H1 (cell line): ENCODE measurements at regions not wholly inside any gene's neighbourhood (a gene's known extent, or its start where the extent isn't known, plus 50 kb on each side); places are given as distances from the start of the nearest gene placed in this dataset.

Source experiments
- CTCF ChIA-PET: fragments of 300-600 bp; sonication (Branson Sonifier 250); formaldehyde crosslinking; loops from one replicate; lab custom pipeline; 2021; ENCODE audit not compliant: partially characterized antibody; lab: Charles Lee
- POLR2A ChIA-PET: fragments of 300-600 bp; sonication (Branson Sonifier 250); formaldehyde crosslinking; loops from one replicate; lab custom pipeline; 2021; ENCODE audit warnings: inconsistent platforms; ENCODE audit not compliant: partially characterized antibody; lab: Charles Lee
- DNase-seq, 2 experiments: peaks; one replicate each; pipeline versions ENCODE4 v3.0.0 to v3.0.0-alpha.2; 2010 to 2022; ENCODE audit warnings: low spot score in 2 of 2, low read depth in 1 of 2, mixed read lengths in 1 of 2
- FAIRE-seq: peaks from 2 replicates; lab custom pipeline; 2011; peaks lifted over from hg19 to GRCh38; lab: Jason Lieb, UNC
- H2AFZ ChIP-seq: 2 replicates; pipeline ENCODE4 v1.8.1; 2012; ENCODE audit warnings: low read length, inconsistent platforms
- H2AK5ac ChIP-seq: 2 replicates; pipeline ENCODE4 v1.6.1; 2013; ENCODE audit warnings: low read depth, low read length
- H2BK120ac ChIP-seq: replicated peaks from 2 replicates; pipeline ENCODE3; 2013; ENCODE audit warnings: low read depth, low read length, inconsistent platforms
- H2BK12ac ChIP-seq: 2 replicates; pipeline ENCODE4 v1.6.1; 2013; ENCODE audit warnings: low read depth, low read length
- H2BK15ac ChIP-seq: 2 replicates; pipeline ENCODE4 v1.6.1; 2013; ENCODE audit warnings: low read length
- H2BK20ac ChIP-seq: 2 replicates; pipeline ENCODE4 v1.6.1; 2013; ENCODE audit warnings: low read length
- H2BK5ac ChIP-seq: 2 replicates; pipeline ENCODE4 v1.6.1; 2013; ENCODE audit warnings: low read depth, low read length
- H3K14ac ChIP-seq: 2 replicates; pipeline ENCODE4 v1.6.1; 2013; ENCODE audit warnings: inconsistent platforms; ENCODE audit not compliant: insufficient read length
- H3K18ac ChIP-seq: 2 replicates; pipeline ENCODE4 v1.6.1; 2013; ENCODE audit warnings: low read length; ENCODE audit errors: extremely low read depth
- H3K23ac ChIP-seq: 2 replicates; pipeline ENCODE4 v1.6.1; 2013; ENCODE audit warnings: inconsistent platforms; ENCODE audit not compliant: insufficient read length
- H3K23me2 ChIP-seq: 2 replicates; pipeline ENCODE4 v1.6.1; 2013; ENCODE audit warnings: low read depth, low read length
- H3K27ac ChIP-seq: 2 replicates; pipeline ENCODE4 v1.6.1; 2011; ENCODE audit warnings: low read depth, low read length, inconsistent platforms
- H3K27me3 ChIP-seq, 4 experiments: replicated peaks in 1 of 4; 1 replicate in 1 of 4; 2 replicates in 3 of 4; pipeline versions ENCODE4 v1.6.1 to v1.8.1; 2011 to 2013; ENCODE audit warnings: low read length in 3 of 4, mild to moderate bottlenecking in 3 of 4, inconsistent platforms in 2 of 4, mixed read lengths in 2 of 4, moderate library complexity in 1 of 4; ENCODE audit not compliant: control insufficient read depth in 3 of 4, insufficient read depth in 3 of 4; ENCODE audit errors: extremely low read depth in 1 of 4
- H3K36me3 ChIP-seq, 4 experiments: 2 replicates each; pipeline versions ENCODE4 v1.6.1 to v1.8.1; 2011 to 2013; ENCODE audit warnings: mild to moderate bottlenecking in 4 of 4, low read length in 3 of 4, moderate library complexity in 2 of 4, control low read depth in 1 of 4, inconsistent platforms in 1 of 4; ENCODE audit not compliant: insufficient read depth in 4 of 4, control insufficient read depth in 2 of 4
- H3K4ac ChIP-seq: replicated peaks from 2 replicates; pipeline ENCODE3; 2013; ENCODE audit warnings: low read length, low read depth, mixed read lengths, inconsistent platforms; ENCODE audit not compliant: insufficient read length
- H3K4me1 ChIP-seq, 4 experiments: replicated peaks in 1 of 4; 1 replicate in 1 of 4; 2 replicates in 3 of 4; pipeline versions ENCODE4 v1.6.1 to v1.8.1; 2011 to 2013; ENCODE audit warnings: low read length in 3 of 4, inconsistent platforms in 2 of 4, mixed read lengths in 1 of 4; ENCODE audit not compliant: insufficient read depth in 4 of 4, control insufficient read depth in 3 of 4
- H3K4me2 ChIP-seq, 2 experiments: 2 replicates each; pipeline versions ENCODE4 v1.6.1 to v1.8.1; 2011 to 2013; ENCODE audit warnings: low read depth in 2 of 2, low read length in 2 of 2, control low read depth in 1 of 2, inconsistent platforms in 1 of 2, mild to moderate bottlenecking in 1 of 2; ENCODE audit not compliant: insufficient read depth in 1 of 2
- H3K4me3 ChIP-seq, 4 experiments: fragments of 200-600, 300-600 bp in 1 of 4; sonication (generic), shearing (Covaris generic), sonication (Bioruptor Twin) in 1 of 4; 2 replicates each; pipeline versions ENCODE4 v1.5.1 to v1.8.1; 2011 to 2016; ENCODE audit warnings: low read length in 4 of 4, low read depth in 3 of 4, control low read depth in 2 of 4, inconsistent platforms in 2 of 4, mild to moderate bottlenecking in 2 of 4, mixed read lengths in 1 of 4, moderate library complexity in 1 of 4; ENCODE audit not compliant: insufficient read depth in 2 of 4; ENCODE audit errors: extremely low read depth in 1 of 4
- H3K56ac ChIP-seq: replicated peaks from 2 replicates; pipeline ENCODE3; 2013; ENCODE audit warnings: low read depth, mild to moderate bottlenecking, mixed read lengths, low read length, inconsistent platforms; ENCODE audit not compliant: insufficient read length
- H3K79me1 ChIP-seq: 2 replicates; pipeline ENCODE4 v1.6.1; 2013; ENCODE audit warnings: low read depth, low read length, control low read depth
- H3K79me2 ChIP-seq, 2 experiments: 2 replicates each; pipeline versions ENCODE4 v1.6.1 to v1.8.1; 2012 to 2013; ENCODE audit warnings: low read length in 2 of 2, mild to moderate bottlenecking in 2 of 2, inconsistent platforms in 1 of 2; ENCODE audit not compliant: insufficient read depth in 2 of 2, control insufficient read depth in 1 of 2
- H3K9ac ChIP-seq, 4 experiments: replicated peaks in 1 of 4; 1 replicate in 1 of 4; 2 replicates in 3 of 4; pipeline versions ENCODE4 v1.6.1 to v1.8.1; 2011 to 2013; ENCODE audit warnings: low read depth in 3 of 4, low read length in 3 of 4, control low read depth in 2 of 4, mild to moderate bottlenecking in 2 of 4, moderate library complexity in 2 of 4, inconsistent platforms in 1 of 4; ENCODE audit errors: extremely low read depth in 1 of 4
- H3K9me3 ChIP-seq, 2 experiments: 2 replicates each; pipeline versions ENCODE4 v1.6.1 to v1.8.1; 2012 to 2013; ENCODE audit warnings: mild to moderate bottlenecking in 2 of 2, moderate library complexity in 2 of 2, control low read depth in 1 of 2, inconsistent platforms in 1 of 2, low read depth in 1 of 2, low read length in 1 of 2, mixed read lengths in 1 of 2; ENCODE audit not compliant: insufficient read depth in 2 of 2
- H4K20me1 ChIP-seq, 2 experiments: replicated peaks in 1 of 2; 2 replicates each; pipeline versions ENCODE3 to v1.8.1; 2011 to 2013; ENCODE audit warnings: inconsistent platforms in 2 of 2, low read length in 2 of 2, mild to moderate bottlenecking in 1 of 2; ENCODE audit not compliant: insufficient read depth in 2 of 2, control insufficient read depth in 1 of 2
- H4K5ac ChIP-seq: 2 replicates; pipeline ENCODE4 v1.6.1; 2013; ENCODE audit warnings: low read length, low read depth, mixed read lengths, inconsistent platforms; ENCODE audit not compliant: insufficient read length
- H4K8ac ChIP-seq: 2 replicates; pipeline ENCODE4 v1.8.0; 2013; ENCODE audit warnings: mild to moderate bottlenecking, moderate library complexity, low read length, inconsistent platforms; ENCODE audit not compliant: insufficient read depth; ENCODE audit errors: extremely low read depth
- H4K91ac ChIP-seq: replicated peaks from 2 replicates; pipeline ENCODE3; 2013; ENCODE audit warnings: low read length, mixed read lengths, inconsistent platforms; ENCODE audit not compliant: insufficient read length
- CREB1 ChIP-seq: IDR thresholded peaks from 2 replicates; pipeline ENCODE4 v1.6.1; 2012; ENCODE audit warnings: inconsistent platforms
- NRF1 ChIP-seq: IDR thresholded peaks from 2 replicates; pipeline ENCODE4 v1.6.1; 2011; ENCODE audit warnings: mild to moderate bottlenecking, low read depth, low read length, improper control_type of control experiment
- SAP30 ChIP-seq: fragments of 300-600 bp; sonication (generic); IDR thresholded peaks from 2 replicates; pipeline ENCODE4 v1.7.1; 2012; ENCODE audit warnings: low read length, moderate library complexity, mild to moderate bottlenecking, inconsistent platforms; ENCODE audit not compliant: insufficient read depth, insufficient replicate concordance
- SRF ChIP-seq: IDR thresholded peaks from 2 replicates; pipeline ENCODE4 v1.6.1; 2011; ENCODE audit warnings: mild to moderate bottlenecking, low read depth, low read length, moderate library complexity
- WGBS, 2 experiments: shearing (Covaris generic) in 1 of 2; methylation state at CpG; one replicate each; pipeline versions ENCODE4 v1.1.6 to v1.1.7; 2013 to 2015; ENCODE audit warnings: low lambda C conversion rate in 2 of 2, mixed read lengths in 2 of 2, inconsistent platforms in 1 of 2, low coverage in 1 of 2, missing lambda C conversion rate in 1 of 2; ENCODE audit not compliant: insufficient replicate concordance in 2 of 2, insufficient coverage in 1 of 2, insufficient read length in 1 of 2; ENCODE audit errors: extremely low coverage in 1 of 2, missing lambda C conversion rate in 1 of 2; 5-methylcytosine and 5-hydroxymethylcytosine counted together

GRCh38 chr11:90849312-90849711, 626.5 kb upstream of the CHORDC1 start:
- Histone ChIP-seq H4K8ac (no peak overlapping the region), H3K9ac (no peak overlapping the region)

More at GRCh38 chr11:90849312-90849711, 626.5 kb upstream of the CHORDC1 start:
- H2BK12ac ChIP-seq = no peak overlapping the region
- no peak overlapping the region for H3K4me3 ChIP-seq
- H2BK15ac ChIP-seq = no peak overlapping the region
- no peak overlapping the region for H2AK5ac ChIP-seq
- DNase-seq = no peak
- POLR2A ChIA-PET = no interaction called here
- H3K9me3 ChIP-seq = no peaks in the 10 kb centered on the region
- H3K56ac ChIP-seq = no peak overlapping the region
- no peak overlapping the region for H3K4ac ChIP-seq
- no peak overlapping the region for H3K14ac ChIP-seq
- no peaks in the 10 kb centered on the region for H3K79me1 ChIP-seq
- no peak overlapping the region for H3K4me2 ChIP-seq
- H3K79me2 ChIP-seq = no peaks in the 10 kb centered on the region
- H3K27ac ChIP-seq = no peak overlapping the region
- H3K18ac ChIP-seq = no peak overlapping the region
- no peak overlapping the region for H2BK5ac ChIP-seq
- no peak overlapping the region for H4K91ac ChIP-seq
- no peak overlapping the region for H3K23ac ChIP-seq
- no peak overlapping the region for H2BK120ac ChIP-seq
- H3K36me3 ChIP-seq = no peaks in the 10 kb centered on the region
- no peaks in the 10 kb centered on the region for H4K20me1 ChIP-seq
- WGBS, 2 experiments = 92% methylated on average over 4 of the region's 4 CpGs; no CpG with 5 or more reads in 1 of the 2 experiments
- H4K5ac ChIP-seq = no peak overlapping the region
- no peaks in the 10 kb centered on the region for H3K4me1 ChIP-seq
- no peaks in the 10 kb centered on the region for H3K23me2 ChIP-seq
- FAIRE-seq = no peak
- no peak overlapping the region for H2AFZ ChIP-seq
- no peak for TF ChIP-seq SAP30
- TF ChIP-seq SRF = no peak
- no peak for TF ChIP-seq NRF1
- no peak for TF ChIP-seq CREB1
- TF ChIP-seq, all 59 proteins: peak for 0
- Histone ChIP-seq H3K27me3 (no peaks in the 10 kb centered on the region), H2BK20ac (no peak overlapping the region)
- CTCF ChIA-PET = no interaction called here
